H1 (cell line): ENCODE measurements at regions not wholly inside any gene's neighbourhood (a gene's known extent, or its start where the extent isn't known, plus 50 kb on each side); places are given as distances from the start of the nearest gene placed in this dataset.

Experiments
- CTCF ChIA-PET: fragments of 300-600 bp; sonication (Branson Sonifier 250); formaldehyde crosslinking; loops from one replicate; lab custom pipeline; 2021; ENCODE audit not compliant: partially characterized antibody; lab: Charles Lee
- POLR2A ChIA-PET: fragments of 300-600 bp; sonication (Branson Sonifier 250); formaldehyde crosslinking; loops from one replicate; lab custom pipeline; 2021; ENCODE audit warnings: inconsistent platforms; ENCODE audit not compliant: partially characterized antibody; lab: Charles Lee
- DNase-seq, 2 experiments: peaks; one replicate each; pipeline versions ENCODE4 v3.0.0 to v3.0.0-alpha.2; 2010 to 2022; ENCODE audit warnings: low spot score in 2 of 2, low read depth in 1 of 2, mixed read lengths in 1 of 2
- FAIRE-seq: peaks from 2 replicates; lab custom pipeline; 2011; peaks lifted over from hg19 to GRCh38; lab: Jason Lieb, UNC
- H2AFZ ChIP-seq: 2 replicates; pipeline ENCODE4 v1.8.1; 2012; ENCODE audit warnings: low read length, inconsistent platforms
- H2AK5ac ChIP-seq: 2 replicates; pipeline ENCODE4 v1.6.1; 2013; ENCODE audit warnings: low read depth, low read length
- H2BK120ac ChIP-seq: replicated peaks from 2 replicates; pipeline ENCODE3; 2013; ENCODE audit warnings: low read depth, low read length, inconsistent platforms
- H2BK12ac ChIP-seq: 2 replicates; pipeline ENCODE4 v1.6.1; 2013; ENCODE audit warnings: low read depth, low read length
- H2BK15ac ChIP-seq: 2 replicates; pipeline ENCODE4 v1.6.1; 2013; ENCODE audit warnings: low read length
- H2BK20ac ChIP-seq: 2 replicates; pipeline ENCODE4 v1.6.1; 2013; ENCODE audit warnings: low read length
- H2BK5ac ChIP-seq: 2 replicates; pipeline ENCODE4 v1.6.1; 2013; ENCODE audit warnings: low read depth, low read length
- H3K14ac ChIP-seq: 2 replicates; pipeline ENCODE4 v1.6.1; 2013; ENCODE audit warnings: inconsistent platforms; ENCODE audit not compliant: insufficient read length
- H3K18ac ChIP-seq: 2 replicates; pipeline ENCODE4 v1.6.1; 2013; ENCODE audit warnings: low read length; ENCODE audit errors: extremely low read depth
- H3K23ac ChIP-seq: 2 replicates; pipeline ENCODE4 v1.6.1; 2013; ENCODE audit warnings: inconsistent platforms; ENCODE audit not compliant: insufficient read length
- H3K23me2 ChIP-seq: 2 replicates; pipeline ENCODE4 v1.6.1; 2013; ENCODE audit warnings: low read depth, low read length
- H3K27ac ChIP-seq: 2 replicates; pipeline ENCODE4 v1.6.1; 2011; ENCODE audit warnings: low read depth, low read length, inconsistent platforms
- H3K27me3 ChIP-seq, 4 experiments: replicated peaks in 1 of 4; 1 replicate in 1 of 4; 2 replicates in 3 of 4; pipeline versions ENCODE4 v1.6.1 to v1.8.1; 2011 to 2013; ENCODE audit warnings: low read length in 3 of 4, mild to moderate bottlenecking in 3 of 4, inconsistent platforms in 2 of 4, mixed read lengths in 2 of 4, moderate library complexity in 1 of 4; ENCODE audit not compliant: control insufficient read depth in 3 of 4, insufficient read depth in 3 of 4; ENCODE audit errors: extremely low read depth in 1 of 4
- H3K36me3 ChIP-seq, 4 experiments: 2 replicates each; pipeline versions ENCODE4 v1.6.1 to v1.8.1; 2011 to 2013; ENCODE audit warnings: mild to moderate bottlenecking in 4 of 4, low read length in 3 of 4, moderate library complexity in 2 of 4, control low read depth in 1 of 4, inconsistent platforms in 1 of 4; ENCODE audit not compliant: insufficient read depth in 4 of 4, control insufficient read depth in 2 of 4
- H3K4ac ChIP-seq: replicated peaks from 2 replicates; pipeline ENCODE3; 2013; ENCODE audit warnings: low read length, low read depth, mixed read lengths, inconsistent platforms; ENCODE audit not compliant: insufficient read length
- H3K4me1 ChIP-seq, 4 experiments: replicated peaks in 1 of 4; 1 replicate in 1 of 4; 2 replicates in 3 of 4; pipeline versions ENCODE4 v1.6.1 to v1.8.1; 2011 to 2013; ENCODE audit warnings: low read length in 3 of 4, inconsistent platforms in 2 of 4, mixed read lengths in 1 of 4; ENCODE audit not compliant: insufficient read depth in 4 of 4, control insufficient read depth in 3 of 4
- H3K4me2 ChIP-seq, 2 experiments: 2 replicates each; pipeline versions ENCODE4 v1.6.1 to v1.8.1; 2011 to 2013; ENCODE audit warnings: low read depth in 2 of 2, low read length in 2 of 2, control low read depth in 1 of 2, inconsistent platforms in 1 of 2, mild to moderate bottlenecking in 1 of 2; ENCODE audit not compliant: insufficient read depth in 1 of 2
- H3K4me3 ChIP-seq, 4 experiments: fragments of 200-600, 300-600 bp in 1 of 4; sonication (generic), shearing (Covaris generic), sonication (Bioruptor Twin) in 1 of 4; 2 replicates each; pipeline versions ENCODE4 v1.5.1 to v1.8.1; 2011 to 2016; ENCODE audit warnings: low read length in 4 of 4, low read depth in 3 of 4, control low read depth in 2 of 4, inconsistent platforms in 2 of 4, mild to moderate bottlenecking in 2 of 4, mixed read lengths in 1 of 4, moderate library complexity in 1 of 4; ENCODE audit not compliant: insufficient read depth in 2 of 4; ENCODE audit errors: extremely low read depth in 1 of 4
- H3K56ac ChIP-seq: replicated peaks from 2 replicates; pipeline ENCODE3; 2013; ENCODE audit warnings: low read depth, mild to moderate bottlenecking, mixed read lengths, low read length, inconsistent platforms; ENCODE audit not compliant: insufficient read length
- H3K79me1 ChIP-seq: 2 replicates; pipeline ENCODE4 v1.6.1; 2013; ENCODE audit warnings: low read depth, low read length, control low read depth
- H3K79me2 ChIP-seq, 2 experiments: 2 replicates each; pipeline versions ENCODE4 v1.6.1 to v1.8.1; 2012 to 2013; ENCODE audit warnings: low read length in 2 of 2, mild to moderate bottlenecking in 2 of 2, inconsistent platforms in 1 of 2; ENCODE audit not compliant: insufficient read depth in 2 of 2, control insufficient read depth in 1 of 2
- H3K9ac ChIP-seq, 4 experiments: replicated peaks in 1 of 4; 1 replicate in 1 of 4; 2 replicates in 3 of 4; pipeline versions ENCODE4 v1.6.1 to v1.8.1; 2011 to 2013; ENCODE audit warnings: low read depth in 3 of 4, low read length in 3 of 4, control low read depth in 2 of 4, mild to moderate bottlenecking in 2 of 4, moderate library complexity in 2 of 4, inconsistent platforms in 1 of 4; ENCODE audit errors: extremely low read depth in 1 of 4
- H3K9me3 ChIP-seq, 2 experiments: 2 replicates each; pipeline versions ENCODE4 v1.6.1 to v1.8.1; 2012 to 2013; ENCODE audit warnings: mild to moderate bottlenecking in 2 of 2, moderate library complexity in 2 of 2, control low read depth in 1 of 2, inconsistent platforms in 1 of 2, low read depth in 1 of 2, low read length in 1 of 2, mixed read lengths in 1 of 2; ENCODE audit not compliant: insufficient read depth in 2 of 2
- H4K20me1 ChIP-seq, 2 experiments: replicated peaks in 1 of 2; 2 replicates each; pipeline versions ENCODE3 to v1.8.1; 2011 to 2013; ENCODE audit warnings: inconsistent platforms in 2 of 2, low read length in 2 of 2, mild to moderate bottlenecking in 1 of 2; ENCODE audit not compliant: insufficient read depth in 2 of 2, control insufficient read depth in 1 of 2
- H4K5ac ChIP-seq: 2 replicates; pipeline ENCODE4 v1.6.1; 2013; ENCODE audit warnings: low read length, low read depth, mixed read lengths, inconsistent platforms; ENCODE audit not compliant: insufficient read length
- H4K8ac ChIP-seq: 2 replicates; pipeline ENCODE4 v1.8.0; 2013; ENCODE audit warnings: mild to moderate bottlenecking, moderate library complexity, low read length, inconsistent platforms; ENCODE audit not compliant: insufficient read depth; ENCODE audit errors: extremely low read depth
- H4K91ac ChIP-seq: replicated peaks from 2 replicates; pipeline ENCODE3; 2013; ENCODE audit warnings: low read length, mixed read lengths, inconsistent platforms; ENCODE audit not compliant: insufficient read length
- BRCA1 ChIP-seq: IDR thresholded peaks from 2 replicates; pipeline ENCODE4 v1.6.1; 2012; ENCODE audit warnings: low read depth, low read length, improper control_type of control experiment
- CBX8 ChIP-seq: fragments of 300-800, 300-1000 bp; sonication (generic); IDR thresholded peaks from 2 replicates; pipeline ENCODE4 v1.7.1; 2016; ENCODE audit warnings: low read depth, low read length, borderline replicate concordance
- JUND ChIP-seq: IDR thresholded peaks from 2 replicates; pipeline ENCODE4 v1.6.1; 2011; ENCODE audit warnings: mild to moderate bottlenecking, improper control_type of control experiment, low read length
- KDM5A ChIP-seq: fragments of 200-600 bp; IDR thresholded peaks from 2 replicates; pipeline ENCODE4 v1.7.1; 2012; ENCODE audit warnings: mild to moderate bottlenecking, low read length, inconsistent platforms, mixed read lengths
- RBBP5 ChIP-seq: IDR thresholded peaks from 2 replicates; pipeline ENCODE4 v1.7.1; 2012; ENCODE audit warnings: low read depth, mild to moderate bottlenecking, inconsistent platforms, low read length, moderate library complexity, borderline replicate concordance
- RFX5 ChIP-seq: IDR thresholded peaks from 2 replicates; pipeline ENCODE4 v1.6.1; 2011; ENCODE audit warnings: low read depth, low read length, improper control_type of control experiment, borderline replicate concordance
- RXRA ChIP-seq: IDR thresholded peaks from 2 replicates; pipeline ENCODE4 v1.6.1; 2011; ENCODE audit warnings: low read depth, mild to moderate bottlenecking, low read length, moderate library complexity; ENCODE audit not compliant: insufficient read depth
- SIX5 ChIP-seq: IDR thresholded peaks from 2 replicates; pipeline ENCODE4 v1.6.1; 2011; ENCODE audit warnings: mild to moderate bottlenecking, low read depth, low read length
- TAF7 ChIP-seq: optimal IDR thresholded peaks from 2 replicates; pipeline ENCODE3; 2011; ENCODE audit warnings: low read depth, mild to moderate bottlenecking, inconsistent platforms, low read length, moderate library complexity, borderline replicate concordance
- ZNF274 ChIP-seq: IDR thresholded peaks from 2 replicates; pipeline ENCODE4 v1.7.0; 2012; ENCODE audit warnings: low read length, borderline replicate concordance; ENCODE audit errors: extremely low read depth
- WGBS, 2 experiments: shearing (Covaris generic) in 1 of 2; methylation state at CpG; one replicate each; pipeline versions ENCODE4 v1.1.6 to v1.1.7; 2013 to 2015; ENCODE audit warnings: low lambda C conversion rate in 2 of 2, mixed read lengths in 2 of 2, inconsistent platforms in 1 of 2, low coverage in 1 of 2, missing lambda C conversion rate in 1 of 2; ENCODE audit not compliant: insufficient replicate concordance in 2 of 2, insufficient coverage in 1 of 2, insufficient read length in 1 of 2; ENCODE audit errors: extremely low coverage in 1 of 2, missing lambda C conversion rate in 1 of 2; 5-methylcytosine and 5-hydroxymethylcytosine counted together

DNA sequence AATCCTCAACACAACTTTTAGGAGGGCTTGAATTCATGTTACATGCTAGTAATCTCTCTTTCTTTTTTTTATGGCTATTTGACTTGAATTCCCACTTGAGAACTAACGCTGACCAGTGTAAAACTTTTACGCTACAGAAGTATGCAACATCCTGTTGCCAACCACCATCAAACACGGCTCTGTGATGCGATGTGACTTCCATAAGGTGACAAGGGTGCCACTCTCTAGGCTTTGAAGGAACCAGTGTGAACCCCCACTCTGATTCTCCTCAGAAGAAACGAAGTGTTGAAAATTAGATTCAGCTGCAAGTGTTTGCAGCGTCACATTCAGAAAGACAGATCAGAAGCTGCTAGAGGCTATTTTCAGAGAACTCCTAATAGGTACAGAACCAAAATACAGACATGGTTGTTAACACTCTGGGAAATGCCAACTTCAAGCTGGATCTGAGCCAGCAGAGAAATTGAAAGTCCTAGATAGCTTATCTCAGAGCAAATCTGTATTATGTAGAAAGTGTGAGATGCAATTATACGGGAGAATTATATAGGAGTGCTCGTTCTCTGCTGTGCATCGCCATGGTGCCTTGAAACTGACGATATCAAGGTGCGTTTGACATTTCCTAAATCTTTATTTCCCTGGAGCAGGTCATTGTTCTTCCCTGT is 271.2 kb downstream of the LPIN1 start:
- H3K79me2 ChIP-seq = no peaks in the 10 kb centered on the region
- H3K9me3 ChIP-seq = peaks cover 17 to 21% of the 10 kb centered on the region in 2 experiments
- CTCF ChIA-PET = interaction anchor here (0.9 to 1.5 kb wide), 2 partner anchors 12 to 24 kb away, joined by 3 read pairs; no protein-coding TSS in a partner anchor
- no peak overlapping the region for H4K8ac ChIP-seq
- H4K5ac ChIP-seq = no peak overlapping the region
- no peak overlapping the region for H2BK120ac ChIP-seq
- H2BK5ac ChIP-seq = no peak overlapping the region
- H2BK12ac ChIP-seq = no peak overlapping the region
- H3K23me2 ChIP-seq = no peaks in the 10 kb centered on the region
- FAIRE-seq (no peak), DNase-seq (no peak)
- H3K4me1 ChIP-seq = no peaks in the 10 kb centered on the region
- no peak overlapping the region for H3K18ac ChIP-seq
- no peak overlapping the region for H4K91ac ChIP-seq
- H2BK15ac ChIP-seq = no peak overlapping the region
- POLR2A ChIA-PET = no interaction called here
- no peaks in the 10 kb centered on the region for H3K27me3 ChIP-seq
- no peak overlapping the region for H3K27ac ChIP-seq
- no peak overlapping the region for H2BK20ac ChIP-seq
- H3K56ac ChIP-seq = no peak overlapping the region
- no peak overlapping the region for H3K14ac ChIP-seq
- no peak overlapping the region for H2AK5ac ChIP-seq
- peaks cover 0 to 4% (median 0%) of the 10 kb centered on the region in 4 experiments; a peak in 1 of 8 replicates for H3K36me3 ChIP-seq
- H4K20me1 ChIP-seq = no peaks in the 10 kb centered on the region
- H3K4ac ChIP-seq = no peak overlapping the region
- WGBS, 2 experiments = 91% methylated on average over 11 of the region's 11 CpGs; no CpG with 5 or more reads in 1 of the 2 experiments
- H3K4me3 ChIP-seq = no peak overlapping the region
- H3K23ac ChIP-seq = no peak overlapping the region
- H3K9ac ChIP-seq = no peak overlapping the region
- H3K79me1 ChIP-seq = no peaks in the 10 kb centered on the region
- no peak overlapping the region for H3K4me2 ChIP-seq
- no peak overlapping the region for H2AFZ ChIP-seq
- TF ChIP-seq RFX5 (no peak), ZNF274 (no peak), RBBP5 (no peak), CBX8 (no peak), RXRA (no peak), TAF7 (no peak), BRCA1 (no peak), SIX5 (no peak), JUND (no peak), KDM5A (no peak)
